Tibial artery (tissue), 4 donors: ENCODE measurements at regions not wholly inside any gene's neighbourhood (a gene's known extent, or its start where the extent isn't known, plus 50 kb on each side); places are given as distances from the start of the nearest gene placed in this dataset.

ENCODE experiments used
- DNase-seq, 2 donors: peaks; one replicate each; pipeline ENCODE4 v3.0.0-alpha.2; 2019
- H3K27ac ChIP-seq, 2 donors: fragments of 200-600 bp; sonication (generic) in 1 of 2; 1 replicate in 1 of 2; 2 replicates in 1 of 2; pipeline ENCODE4 v1.5.1; 2018 to 2019; ENCODE audit warnings: mild to moderate bottlenecking in 1 of 2
- H3K27me3 ChIP-seq, 2 donors: fragments of 200-600 bp; sonication (generic) in 1 of 2; one replicate each; pipeline versions ENCODE4 v1.5.1 to v1.6.0; 2016 to 2019
- H3K36me3 ChIP-seq, 3 donors: fragments of 200-600 bp; sonication (generic) in 2 of 3; one replicate each; pipeline ENCODE4 v1.5.1; 2016 to 2019; ENCODE audit warnings: mild to moderate bottlenecking in 2 of 3
- H3K4me1 ChIP-seq, 4 donors: fragments of 200-600 bp; sonication (generic) in 2 of 4; 1 replicate in 3 of 4; 2 replicates in 1 of 4; pipeline ENCODE4 v1.5.1; 2016 to 2019
- H3K4me3 ChIP-seq, 2 donors: fragments of 200-600 bp; sonication (generic) in 1 of 2; 1 replicate in 1 of 2; 2 replicates in 1 of 2; pipeline ENCODE4 v1.5.1; 2018 to 2019; ENCODE audit warnings: mild to moderate bottlenecking in 2 of 2
- H3K9me3 ChIP-seq, 3 donors: fragments of 200-600 bp; sonication (generic) in 1 of 3; one replicate each; pipeline ENCODE4 v1.5.1; 2016 to 2019
- CTCF ChIP-seq, 2 experiments: fragments of 200-600 bp in 1 of 2; fragments of 450-650 bp in 1 of 2; IDR thresholded peaks; one replicate each; pipeline ENCODE4 v1.5.1; 2017 to 2019; ENCODE audit warnings: antibody characterized with exemption in 2 of 2, mild to moderate bottlenecking in 1 of 2, moderate library complexity in 1 of 2
- intact Hi-C: fragments of 100-400 bp; cut with DNase I; formaldehyde crosslinking; loops from one replicate; pipeline ENCODE4 v1.15.0; 2023; ENCODE audit warnings: low total_unique reads

- H3K27ac ChIP-seq = no peak overlapping the region
- intact Hi-C loops = no loop called here
- no peaks in the 10 kb centered on the region for H3K36me3 ChIP-seq
- H3K9me3 ChIP-seq = no peaks in the 10 kb centered on the region
- H3K27me3 ChIP-seq = no peaks in the 10 kb centered on the region
- H3K4me1 ChIP-seq = no peaks in the 10 kb centered on the region
- TF ChIP-seq CTCF (IDR thresholded peaks at IDR 0.05) = no peak
- DNase-seq = no peak
- H3K4me3 ChIP-seq = no peak overlapping the region
Observed at GRCh38 chr3:82347585-82347984, 586.1 kb upstream of the GBE1 start.

- Histone ChIP-seq H3K27me3 (no peaks in the 10 kb centered on the region), H3K36me3 (no peaks in the 10 kb centered on the region), H3K27ac (no peak overlapping the region), H3K4me3 (no peak overlapping the region), H3K9me3 (no peaks in the 10 kb centered on the region), H3K4me1 (no peaks in the 10 kb centered on the region)
- no peak for TF ChIP-seq CTCF (IDR thresholded peaks at IDR 0.05)
- no peak for DNase-seq
- intact Hi-C loops = no loop called here
Observed at GRCh38 chr3:82342521-82342920, 581.1 kb upstream of the GBE1 start.

- no peak for TF ChIP-seq CTCF (IDR thresholded peaks at IDR 0.05)
- no peaks in the 10 kb centered on the region for H3K27me3 ChIP-seq
Observed at GRCh38 chr3:82329300-82329699, 567.9 kb upstream of the GBE1 start.

GRCh38 chr3:82311901-82312300 lies 550.5 kb upstream of the GBE1 start:
- no peaks in the 10 kb centered on the region for H3K9me3 ChIP-seq

More at GRCh38 chr3:82329300-82329699, 567.9 kb upstream of the GBE1 start:
- Histone ChIP-seq H3K9me3 (no peaks in the 10 kb centered on the region), H3K4me3 (no peak overlapping the region), H3K27ac (no peak overlapping the region), H3K4me1 (no peaks in the 10 kb centered on the region), H3K36me3 (no peaks in the 10 kb centered on the region)
- intact Hi-C loops = no loop called here
- no peak for DNase-seq

GRCh38 chr3:82308755-82309154 lies 547.3 kb upstream of the GBE1 start:
- no peak for DNase-seq
- Histone ChIP-seq H3K27me3 (no peaks in the 10 kb centered on the region), H3K36me3 (no peaks in the 10 kb centered on the region), H3K4me3 (no peak overlapping the region), H3K27ac (no peak overlapping the region), H3K9me3 (peaks cover 0 to 6% (median 0%) of the 10 kb centered on the region in 3 donors), H3K4me1 (no peaks in the 10 kb centered on the region)
- intact Hi-C loops = no loop called here
- TF ChIP-seq CTCF (IDR thresholded peaks at IDR 0.05) = no peak

More at GRCh38 chr3:82311901-82312300, 550.5 kb upstream of the GBE1 start:
- no peak for DNase-seq
- H3K27ac ChIP-seq = no peak overlapping the region
- TF ChIP-seq CTCF (IDR thresholded peaks at IDR 0.05) = no peak
- H3K36me3 ChIP-seq = no peaks in the 10 kb centered on the region
- no peaks in the 10 kb centered on the region for H3K27me3 ChIP-seq
- no peak overlapping the region for H3K4me3 ChIP-seq
- no peaks in the 10 kb centered on the region for H3K4me1 ChIP-seq
- intact Hi-C loops = no loop called here

DNA sequence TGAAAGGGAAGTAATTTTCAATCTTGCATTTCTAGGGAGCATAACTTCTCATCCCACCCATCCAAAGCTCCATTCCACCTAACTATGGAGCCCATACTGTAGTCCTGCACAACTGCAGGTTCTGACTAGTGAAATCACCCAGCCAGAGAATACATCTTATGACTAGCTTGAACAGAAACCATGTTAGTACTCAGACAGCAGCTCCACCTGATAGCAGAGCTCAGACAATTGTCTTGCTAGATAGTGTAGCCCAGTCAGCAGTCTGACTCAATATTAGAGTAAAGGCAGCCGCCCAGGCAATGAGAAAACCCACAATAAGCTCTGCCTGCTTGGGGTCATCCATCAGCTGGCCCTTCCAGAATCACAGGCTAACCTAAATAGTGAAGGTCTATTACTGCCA lies 544.7 kb upstream of the GBE1 start:
- Histone ChIP-seq H3K4me1 (no peaks in the 10 kb centered on the region), H3K27me3 (no peaks in the 10 kb centered on the region), H3K36me3 (no peaks in the 10 kb centered on the region), H3K27ac (no peak overlapping the region), H3K4me3 (no peak overlapping the region), H3K9me3 (peaks cover 0 to 6% (median 0%) of the 10 kb centered on the region in 3 donors)
- no peak for DNase-seq
- no peak for TF ChIP-seq CTCF (IDR thresholded peaks at IDR 0.05)
- intact Hi-C loops = no loop called here
